ENCODE measurements at regions not wholly inside any gene's neighbourhood (a gene's known extent, or its start where the extent isn't known, plus 50 kb on each side); places are given as distances from the start of the nearest gene placed in this dataset. TPM values are rescaled to one million over a fixed set of nuclear protein-coding genes. Genes with fewer than 3 reads are reported as not detected.

DNA sequence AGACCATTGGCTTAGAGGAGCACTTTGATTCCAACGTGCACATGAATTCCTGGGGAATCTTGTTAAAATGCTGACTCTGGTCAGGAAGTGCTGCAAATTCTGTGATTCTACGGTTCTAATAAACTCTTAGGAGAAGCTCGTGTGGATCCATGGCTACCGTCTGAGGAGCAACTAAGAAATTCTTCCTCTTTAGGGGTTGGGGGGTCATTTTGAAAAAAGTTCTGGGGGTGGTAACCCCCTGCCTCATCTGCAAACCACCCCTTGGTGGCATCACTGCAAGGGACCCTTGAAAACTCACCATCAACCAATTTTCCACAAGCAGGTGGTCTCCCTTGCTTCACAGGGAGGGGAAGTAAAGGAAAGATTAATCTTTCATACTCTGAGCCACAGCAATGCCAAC is 52.2 kb upstream of the IGF1R start:
- no peaks in the 10 kb centered on the region for H3K9me3 ChIP-seq
- H3K27me3 ChIP-seq, result no peaks in the 10 kb centered on the region
- peaks cover 15% of the 10 kb centered on the region for H3K4me1 ChIP-seq
- no peak for TF ChIP-seq POLR2A (IDR thresholded peaks at IDR 0.05)
- TF ChIP-seq, protein P1, sequence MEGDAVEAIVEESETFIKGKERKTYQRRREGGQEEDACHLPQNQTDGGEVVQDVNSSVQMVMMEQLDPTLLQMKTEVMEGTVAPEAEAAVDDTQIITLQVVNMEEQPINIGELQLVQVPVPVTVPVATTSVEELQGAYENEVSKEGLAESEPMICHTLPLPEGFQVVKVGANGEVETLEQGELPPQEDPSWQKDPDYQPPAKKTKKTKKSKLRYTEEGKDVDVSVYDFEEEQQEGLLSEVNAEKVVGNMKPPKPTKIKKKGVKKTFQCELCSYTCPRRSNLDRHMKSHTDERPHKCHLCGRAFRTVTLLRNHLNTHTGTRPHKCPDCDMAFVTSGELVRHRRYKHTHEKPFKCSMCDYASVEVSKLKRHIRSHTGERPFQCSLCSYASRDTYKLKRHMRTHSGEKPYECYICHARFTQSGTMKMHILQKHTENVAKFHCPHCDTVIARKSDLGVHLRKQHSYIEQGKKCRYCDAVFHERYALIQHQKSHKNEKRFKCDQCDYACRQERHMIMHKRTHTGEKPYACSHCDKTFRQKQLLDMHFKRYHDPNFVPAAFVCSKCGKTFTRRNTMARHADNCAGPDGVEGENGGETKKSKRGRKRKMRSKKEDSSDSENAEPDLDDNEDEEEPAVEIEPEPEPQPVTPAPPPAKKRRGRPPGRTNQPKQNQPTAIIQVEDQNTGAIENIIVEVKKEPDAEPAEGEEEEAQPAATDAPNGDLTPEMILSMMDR (IDR thresholded peaks at IDR 0.05), result no peak
- no peak overlapping the region for H3K4me3 ChIP-seq
- ATAC-seq, result no peak
- H3K36me3 ChIP-seq (replicated peaks in 1 of 2; ENCODE audit: insufficient read depth in 1 of 2, low read depth in 2 of 2), result no peaks in the 10 kb centered on the region
- DNase-seq, result no peak
- intact Hi-C loops (cut with DNase I), result no loop called here
- WGBS, 2 donors, result 85 to 88% methylated on average over 4 of the region's 4 CpGs
- no peak overlapping the region for H3K27ac ChIP-seq

DNA sequence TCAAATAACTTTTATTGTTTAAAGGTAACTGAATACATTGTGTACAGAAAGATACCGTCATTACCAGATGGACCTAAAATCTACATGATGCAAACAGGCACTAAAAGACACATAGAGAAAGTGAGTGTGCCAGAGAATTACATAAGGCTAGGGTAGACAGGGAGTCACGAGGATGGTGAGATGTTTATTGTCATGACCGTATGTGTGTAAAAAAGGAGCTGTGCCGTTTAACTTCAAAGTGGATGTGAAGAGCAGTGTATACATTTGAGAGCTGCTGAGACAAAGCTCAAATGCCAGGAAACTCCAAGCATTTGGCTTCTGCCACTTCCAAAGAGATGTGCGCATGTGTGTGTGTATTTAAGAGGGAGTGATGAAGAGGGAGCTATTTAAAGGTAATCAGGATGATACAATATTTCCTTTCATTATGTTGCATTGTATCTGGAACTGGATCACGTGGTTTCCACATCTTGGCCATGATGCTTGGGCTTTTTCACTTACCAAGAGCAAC is 51.4 kb upstream of the IGF1R start:
- Histone ChIP-seq H3K4me3 (no peak overlapping the region), H3K27me3 (no peaks in the 10 kb centered on the region), H3K9me3 (no peaks in the 10 kb centered on the region), H3K4me1 (peaks cover 16% of the 10 kb centered on the region), H3K36me3 (replicated peaks in 1 of 2; ENCODE audit: insufficient read depth in 1 of 2, low read depth in 2 of 2) (no peaks in the 10 kb centered on the region), H3K27ac (no peak overlapping the region)
- ATAC-seq (no peak), DNase-seq (no peak)
- 51 to 58% methylated on average over 6 of the region's 6 CpGs for WGBS, 2 donors
- intact Hi-C loops (cut with DNase I), result no loop called here
- no peak for TF ChIP-seq POLR2A (IDR thresholded peaks at IDR 0.05)
- TF ChIP-seq, protein P1 (IDR thresholded peaks at IDR 0.05), result no peak

DNA sequence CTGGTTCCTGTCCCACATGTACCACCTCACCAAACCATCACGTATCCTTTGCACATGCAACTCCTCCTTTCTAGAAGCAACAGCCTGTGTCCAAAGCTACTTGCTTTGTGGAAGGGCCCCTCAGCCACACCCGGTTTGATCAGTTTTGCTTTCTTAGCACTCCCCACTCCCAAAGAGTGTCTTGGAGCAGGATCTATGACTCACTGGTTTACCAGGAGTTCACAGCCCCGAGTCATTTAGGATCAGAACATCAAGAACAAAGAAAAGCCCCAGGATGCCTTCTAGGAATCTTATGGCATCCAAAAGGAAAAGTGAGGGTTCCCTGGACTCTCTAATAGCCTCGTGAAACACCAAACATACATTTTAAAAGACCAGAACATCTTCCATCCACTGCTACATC is 50.7 kb upstream of the IGF1R start:
- Histone ChIP-seq H3K4me1 (peaks cover 16% of the 10 kb centered on the region), H3K9me3 (no peaks in the 10 kb centered on the region), H3K4me3 (no peak overlapping the region), H3K36me3 (replicated peaks in 1 of 2; ENCODE audit: insufficient read depth in 1 of 2, low read depth in 2 of 2) (no peaks in the 10 kb centered on the region), H3K27ac (no peak overlapping the region), H3K27me3 (no peaks in the 10 kb centered on the region)
- intact Hi-C loops (cut with DNase I), result no loop called here
- no peak for DNase-seq
- TF ChIP-seq, protein P1 (IDR thresholded peaks at IDR 0.05), result no peak
- no peak for TF ChIP-seq POLR2A (IDR thresholded peaks at IDR 0.05)
- 68 to 74% methylated on average over 4 of the region's 4 CpGs for WGBS, 2 donors
- ATAC-seq, result no peak

Small RNA genes lying in the stretch of these regions (small RNA-seq; reads per million reads assigned to genes)
- gene AC022523.2 (not detected), gene RF00026 (not detected), gene RNU6-1186P (not detected)
